ENCODE measurements at regions not wholly inside any gene's neighbourhood (a gene's known extent, or its start where the extent isn't known, plus 50 kb on each side); places are given as distances from the start of the nearest gene placed in this dataset.
"Not testable (repeated sequence)": the region's sequence is repeated elsewhere in the genome, so short reads cannot be mapped to it uniquely, and the experiment has no call there.

GRCh38 chr14:49105512-49105911, 480.7 kb downstream of the RPS29 start:
- DNase-seq, result no peak

DNA sequence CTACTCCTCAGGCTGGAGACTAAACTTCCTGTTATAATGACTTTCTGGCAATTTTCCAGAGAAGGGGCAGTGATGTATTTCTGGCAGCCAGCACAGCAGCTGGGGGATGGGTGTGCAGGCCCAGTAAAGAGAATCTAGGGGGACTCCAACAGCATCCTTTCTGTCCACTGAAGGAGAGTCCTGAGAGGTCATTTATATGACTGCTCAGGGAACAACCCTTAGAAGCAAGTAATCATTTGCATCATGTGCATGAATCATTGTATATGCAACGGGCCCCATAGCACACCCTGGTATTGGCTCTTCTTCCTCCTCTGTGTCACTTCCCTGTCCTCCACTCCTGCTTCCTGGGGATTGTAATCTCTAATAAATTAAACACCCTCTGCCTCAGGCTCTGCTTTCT, 493.8 kb downstream of the RPS29 start:
- DNase-seq, result no peak

GRCh38 chr14:49089107-49089506, 497.1 kb downstream of the RPS29 start:
- no peak for DNase-seq

DNA sequence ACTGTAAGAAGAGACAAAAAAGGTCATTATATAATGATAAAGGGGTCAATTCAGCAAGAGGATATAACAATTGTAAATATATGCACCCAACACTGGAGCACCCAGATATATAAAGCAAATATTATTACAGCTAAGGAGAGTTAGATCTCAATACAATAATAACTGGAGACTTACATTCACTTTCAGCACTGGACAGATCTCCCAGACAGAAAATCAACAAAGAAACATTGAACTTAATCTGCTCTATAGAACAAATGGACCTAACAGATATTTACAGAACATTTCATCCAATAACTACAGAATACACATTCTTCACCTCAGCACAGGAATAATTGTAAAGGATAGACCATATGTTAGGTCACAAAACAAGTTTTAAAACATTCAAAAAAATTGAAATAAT, 512.9 kb downstream of the RPS29 start:
- not testable (repeated sequence) for DNase-seq

GRCh38 chr14:49058511-49058910, 527.7 kb downstream of the RPS29 start:
- no peak for DNase-seq

DNA sequence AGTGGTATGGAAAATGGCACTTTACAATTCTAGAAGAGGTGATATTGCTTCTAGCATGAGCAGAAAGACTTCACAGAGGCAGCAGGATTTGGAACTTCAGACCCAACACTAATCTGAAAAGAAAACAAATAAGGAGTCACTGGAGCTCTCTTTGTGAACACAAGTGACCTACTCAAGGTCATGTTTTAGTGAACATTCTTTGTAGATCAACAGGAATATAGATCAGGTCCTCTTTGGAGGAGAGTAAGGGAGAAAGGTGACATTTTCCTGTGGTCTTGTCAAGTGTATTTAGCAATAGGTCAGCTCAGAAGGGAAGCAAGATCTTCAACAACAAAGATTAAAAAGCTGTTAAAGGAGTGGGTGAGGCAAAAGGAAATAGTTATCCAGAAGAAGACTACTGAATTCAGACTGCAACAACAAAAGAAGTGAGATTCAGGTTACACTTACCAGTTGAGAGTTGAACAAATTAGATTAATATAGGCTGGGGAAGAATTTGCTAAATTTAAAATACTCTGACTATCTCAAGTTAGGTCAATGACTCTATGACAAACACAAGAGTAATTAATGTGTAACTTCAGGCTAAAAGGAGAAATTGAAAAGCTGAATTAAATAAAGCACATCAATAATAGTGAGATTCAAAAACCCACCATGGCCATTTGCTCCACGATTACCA, 528.2 kb downstream of the RPS29 start:
- DNase-seq, result no peak

- no peak for DNase-seq
Measured at GRCh38 chr14:49056021-49056420, 530.2 kb downstream of the RPS29 start.

DNA sequence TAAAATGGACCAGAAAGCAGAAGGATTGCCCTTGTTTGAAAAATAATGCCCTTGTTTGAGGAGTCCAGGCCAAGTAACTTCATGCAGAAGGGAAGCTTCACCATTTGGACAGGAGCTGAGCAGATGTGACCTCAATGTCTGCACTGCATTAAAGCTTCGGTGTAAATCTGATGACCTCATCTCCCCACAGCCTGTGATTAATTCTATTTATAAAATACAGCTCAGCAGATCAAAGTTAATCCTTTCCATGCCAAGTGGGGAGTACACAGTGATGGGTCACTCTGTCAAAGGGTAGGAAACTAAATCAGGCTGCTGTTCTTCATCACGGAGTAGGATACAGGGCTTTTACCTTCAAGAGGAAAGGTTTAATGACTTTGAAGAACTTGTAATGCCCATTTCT, 533.7 kb downstream of the RPS29 start:
- no peak for DNase-seq

GRCh38 chr14:49051328-49052060, 534.7 kb downstream of the RPS29 start:
- DNase-seq, result no peak

DNA sequence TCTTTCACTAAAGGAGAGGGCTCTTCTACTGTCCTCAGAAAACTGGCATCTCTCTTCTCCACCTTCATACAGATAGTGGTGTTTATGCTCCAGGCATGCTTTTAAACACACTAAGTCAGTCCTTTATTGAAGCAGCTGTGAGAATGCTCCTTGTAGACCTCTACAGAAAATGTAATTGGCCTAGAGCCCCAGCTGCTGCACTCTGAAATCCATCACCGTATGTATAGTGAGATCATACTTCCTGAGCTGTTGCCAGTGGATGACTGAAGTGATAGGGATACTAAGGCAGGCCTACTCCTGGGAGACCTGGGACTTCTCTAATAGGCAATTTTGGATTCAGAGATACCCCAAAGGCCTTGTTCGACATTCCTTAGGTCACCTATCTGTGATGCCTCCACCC, 535.4 kb downstream of the RPS29 start:
- no peak for DNase-seq

GRCh38 chr14:49049711-49050110, 536.5 kb downstream of the RPS29 start:
- no peak for DNase-seq

- DNase-seq, result no peak
Measured at GRCh38 chr14:49044981-49045380, 541.2 kb downstream of the RPS29 start.

GRCh38 chr14:49036984-49037516, 549.1 kb downstream of the RPS29 start:
- DNase-seq, result no peak

DNA sequence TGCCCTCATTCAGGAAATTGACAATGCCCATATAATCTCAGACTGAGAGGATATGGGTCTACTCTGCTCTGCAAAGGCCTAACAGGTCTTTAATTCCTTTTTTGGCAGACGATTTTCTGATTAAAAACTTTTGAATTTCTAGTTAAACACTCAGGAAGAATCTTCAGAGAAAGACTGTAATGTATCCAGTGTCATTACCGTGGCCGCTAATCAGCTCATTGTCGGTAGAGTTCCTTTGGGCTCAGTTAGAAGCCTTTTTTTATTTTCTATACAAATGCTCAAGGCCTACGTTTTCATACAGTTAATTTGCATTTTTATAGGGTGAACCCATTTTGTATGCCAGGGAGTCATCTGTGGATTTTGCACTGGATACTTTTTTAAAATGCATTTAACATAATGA, 549.9 kb downstream of the RPS29 start:
- DNase-seq, result no peak

DNA sequence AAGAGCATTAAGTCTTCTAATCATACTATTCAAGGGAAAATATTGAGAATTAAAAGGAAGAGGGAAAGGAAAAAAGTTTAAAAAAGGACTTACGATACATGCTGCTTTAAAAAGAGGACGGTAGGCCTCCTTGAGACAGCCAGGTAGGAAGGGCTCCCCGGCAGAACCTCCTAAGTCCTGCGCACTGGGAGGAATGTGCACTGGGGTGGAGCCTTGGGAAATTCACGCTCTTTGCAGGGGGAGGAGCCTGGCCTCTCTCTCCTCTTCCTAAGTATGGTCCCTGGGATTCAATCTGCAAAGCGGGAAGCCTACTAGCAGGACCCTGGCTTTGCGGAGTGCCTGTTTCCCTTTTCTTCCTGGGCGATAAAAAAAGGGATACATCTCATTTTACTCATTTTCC, 553.0 kb downstream of the RPS29 start:
- DNase-seq, result no peak

- DNase-seq, result not testable (repeated sequence)
Measured at GRCh38 chr14:49031710-49032109, 554.5 kb downstream of the RPS29 start.

DNA sequence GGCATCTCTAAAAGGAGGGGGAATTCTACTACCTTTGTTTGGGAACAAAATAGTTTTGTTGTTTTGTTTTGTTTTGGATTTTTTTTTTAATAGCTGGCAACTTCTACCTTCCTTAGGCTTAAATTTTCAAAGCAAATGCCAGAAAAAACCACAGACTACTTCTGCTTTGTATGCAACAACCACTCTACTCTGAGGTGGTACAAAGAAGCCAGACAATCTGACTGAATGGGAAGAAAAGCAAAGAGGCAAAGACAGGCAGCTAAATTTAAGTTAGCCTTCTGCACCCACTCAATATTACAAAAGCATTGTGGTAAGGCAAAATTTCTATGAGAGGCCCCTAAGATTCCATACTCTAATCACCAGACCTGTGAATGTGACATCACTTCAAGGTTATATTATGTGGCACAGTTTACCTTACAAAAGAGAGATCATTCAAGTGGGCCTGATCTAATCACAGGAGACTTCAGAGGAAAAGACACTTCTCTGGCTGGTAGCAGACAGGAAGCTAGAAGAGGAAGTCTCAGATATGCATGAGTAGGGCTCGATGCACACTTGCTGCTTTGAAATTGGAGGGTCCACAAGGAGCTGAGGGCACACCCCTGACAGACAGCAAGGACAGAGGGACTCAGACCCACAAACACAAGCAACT, 566.6 kb downstream of the RPS29 start:
- no peak for DNase-seq

DNA sequence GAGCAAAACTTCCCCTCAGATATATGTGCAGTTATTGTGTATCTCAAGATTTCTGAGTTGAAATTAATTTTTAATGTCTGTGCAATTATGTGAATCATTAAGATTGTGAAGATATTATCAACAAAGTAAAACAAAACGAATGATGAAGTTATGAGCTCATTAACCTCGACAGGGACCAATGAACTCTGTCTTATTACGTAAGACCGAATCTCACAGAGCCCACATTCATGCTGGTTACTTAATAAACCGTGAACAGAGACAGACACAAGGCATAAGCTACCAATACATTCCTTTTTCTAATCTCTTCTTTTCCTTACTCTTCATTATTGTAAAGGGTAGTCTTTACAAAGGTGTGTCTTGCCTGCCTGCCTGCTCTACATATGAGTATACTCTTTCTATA, 568.7 kb downstream of the RPS29 start:
- no peak for DNase-seq

- DNase-seq, result no peak
Measured at GRCh38 chr14:49016381-49016780, 569.8 kb downstream of the RPS29 start.

DNA sequence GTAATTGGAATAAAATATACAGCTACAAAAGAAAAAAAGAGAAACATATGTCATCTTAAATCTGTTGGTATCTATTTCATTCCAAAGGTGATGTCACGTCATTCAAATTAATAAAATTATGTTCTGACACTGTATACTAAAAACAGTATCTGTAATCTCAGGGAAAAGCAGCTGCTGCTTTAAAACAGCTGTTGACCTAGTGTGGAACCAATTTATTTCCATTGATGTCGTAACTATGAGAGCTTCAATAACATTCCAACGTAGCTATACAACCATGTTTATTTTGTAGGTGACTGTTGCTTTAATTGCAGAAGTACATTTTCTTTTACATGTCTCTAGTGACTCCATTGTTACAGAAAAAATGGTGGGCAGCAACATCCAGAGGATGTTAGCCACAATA, 571.7 kb downstream of the RPS29 start:
- no peak for DNase-seq

- no peak for DNase-seq
Measured at GRCh38 chr14:49008363-49008762, 577.8 kb downstream of the RPS29 start.

- no peak for DNase-seq
Measured at GRCh38 chr14:48991141-48991540, 595.0 kb downstream of the RPS29 start.

DNA sequence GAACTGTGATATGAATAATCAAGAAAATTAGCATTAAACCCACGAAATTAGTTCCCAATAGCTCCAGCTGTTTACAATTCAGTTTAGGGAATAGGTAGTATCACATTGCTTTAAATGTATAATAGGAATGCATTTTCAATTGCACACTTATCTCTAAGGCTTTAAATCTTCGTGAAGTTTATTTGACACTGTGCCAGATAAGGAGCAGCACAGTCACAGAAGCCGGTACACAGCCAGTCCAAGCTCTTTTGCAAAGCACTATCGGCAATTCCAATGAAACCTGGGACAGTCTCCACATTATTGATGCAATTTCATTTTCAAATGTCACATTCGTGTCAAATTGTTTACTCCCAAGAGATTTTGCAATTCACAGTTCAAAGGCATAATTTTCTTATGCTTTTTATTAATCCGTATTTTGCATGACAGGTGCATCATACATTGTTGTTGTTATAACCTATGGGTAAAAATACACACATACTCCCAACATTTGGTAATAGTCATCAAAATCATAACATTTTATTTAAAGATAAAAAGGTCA, 602.8 kb downstream of the RPS29 start:
- DNase-seq, result no peak

DNA sequence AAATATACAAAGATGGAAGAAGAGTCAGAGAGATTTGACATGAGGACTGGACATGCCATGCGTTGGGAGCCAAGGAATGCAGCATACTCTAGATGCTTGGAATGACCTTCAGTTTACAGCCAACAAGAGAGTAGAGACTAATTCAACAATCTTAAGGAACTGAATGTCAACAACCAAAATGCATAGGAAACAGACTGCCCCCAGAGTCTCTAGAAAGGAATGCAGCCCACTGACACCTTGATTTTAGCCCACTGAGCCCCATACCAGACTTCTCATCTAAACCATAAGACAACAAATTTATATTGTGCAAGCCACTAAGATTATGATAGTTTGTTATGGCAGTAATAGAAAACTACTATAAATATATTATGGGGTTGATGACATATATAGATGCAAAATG, 611.2 kb downstream of the RPS29 start:
- no peak for DNase-seq

All from NCI-H524 treated with DMSO at 0.1 percent for 48 hours (cell line).